K562 (cell line): ENCODE measurements at regions not wholly inside any gene's neighbourhood (a gene's known extent, or its start where the extent isn't known, plus 50 kb on each side); places are given as distances from the start of the nearest gene placed in this dataset.

Experiments
- BMI1 ChIP-seq: fragments of 150-350 bp; IDR thresholded peaks from 2 replicates; pipeline ENCODE4 v1.6.1; 2014; ENCODE audit warnings: low read length
- HDAC8 ChIP-seq: fragments of 450-650 bp; IDR thresholded peaks from 2 replicates; pipeline ENCODE4 v1.6.1; 2016; ENCODE audit warnings: mild to moderate bottlenecking, missing genetic modification characterization, moderate library complexity, missing compliant biosample characterization
- HNRNPK ChIP-seq: fragments of 200-400 bp; formaldehyde crosslinking; IDR thresholded peaks from one replicate; pipeline ENCODE4 v1.6.1; 2018; ENCODE audit warnings: mild to moderate bottlenecking, low read depth, low read length; ENCODE audit not compliant: poor library complexity, severe bottlenecking
- KAT7 ChIP-seq: sonication (generic); formaldehyde crosslinking; IDR thresholded peaks from 2 replicates; pipeline ENCODE4 v1.8.0; 2022; ENCODE audit warnings: missing genetic modification reagents, mild to moderate bottlenecking, borderline replicate concordance
- MCM5 ChIP-seq: fragments of 450-650 bp; IDR thresholded peaks from 2 replicates; pipeline ENCODE4 v1.6.1; 2016; ENCODE audit warnings: low read depth
- ZC3H8 ChIP-seq: fragments of 450-650 bp; IDR thresholded peaks from 2 replicates; pipeline ENCODE4 v1.6.1; 2017
- ZNF707 ChIP-seq: fragments of 250-450 bp; sonication (Bioruptor Pico); conservative IDR thresholded peaks from 2 replicates; pipeline ENCODE4 v1.8.0; 2022; ENCODE audit warnings: inconsistent platforms, mild to moderate bottlenecking, moderate library complexity
- TF ChIP-seq, protein P1 (sequence below), 3 experiments: IDR thresholded peaks in 2 of 3; conservative IDR thresholded peaks in 1 of 3; 2 replicates each; pipeline ENCODE4 v1.5.1; 2011 to 2012; ENCODE audit warnings: low read length in 3 of 3, mild to moderate bottlenecking in 3 of 3, control low read depth in 2 of 3, improper control_type of control experiment in 1 of 3, inconsistent platforms in 1 of 3, low read depth in 1 of 3, mixed read lengths in 1 of 3, moderate library complexity in 1 of 3; ENCODE audit not compliant: insufficient read depth in 2 of 3
- TF ChIP-seq, protein P2 (sequence below), 2 experiments: fragments of 450-650 bp in 1 of 2; IDR thresholded peaks; 2 replicates each; pipeline ENCODE4 v1.6.1; 2011 to 2017; ENCODE audit warnings: low read depth in 2 of 2, antibody characterized with exemption in 1 of 2, borderline replicate concordance in 1 of 2, low read length in 1 of 2, mild to moderate bottlenecking in 1 of 2, mixed read lengths in 1 of 2; ENCODE audit not compliant: control insufficient read depth in 1 of 2
- TF ChIP-seq, protein P3 (sequence below): fragments of 150-350 bp; IDR thresholded peaks from 2 replicates; pipeline ENCODE4 v1.6.1; 2014; ENCODE audit warnings: low read depth, mild to moderate bottlenecking, low read length, borderline replicate concordance

DNA sequence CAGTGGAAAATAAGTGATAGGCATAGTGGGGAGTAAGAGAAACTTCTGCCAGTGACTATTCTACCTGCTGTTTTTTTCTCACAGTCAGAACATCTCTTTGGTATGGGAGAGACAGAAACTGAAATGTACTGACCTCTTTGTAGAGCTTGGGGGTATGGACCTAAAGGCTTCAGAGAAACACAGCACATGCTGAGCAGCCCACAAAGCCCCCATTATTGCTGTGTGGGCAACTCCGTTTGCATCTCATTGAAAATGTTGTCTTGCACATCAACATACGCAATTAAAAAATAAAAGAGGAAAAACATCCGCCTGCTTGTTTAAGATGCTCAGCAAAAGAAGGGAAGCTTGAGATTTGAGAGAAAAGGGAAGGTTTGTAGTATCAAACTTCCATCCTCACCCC is 443.4 kb upstream of the SEMA6D start:
- no peak for TF ChIP-seq HDAC8 (tag)
- TF ChIP-seq, protein P1, sequence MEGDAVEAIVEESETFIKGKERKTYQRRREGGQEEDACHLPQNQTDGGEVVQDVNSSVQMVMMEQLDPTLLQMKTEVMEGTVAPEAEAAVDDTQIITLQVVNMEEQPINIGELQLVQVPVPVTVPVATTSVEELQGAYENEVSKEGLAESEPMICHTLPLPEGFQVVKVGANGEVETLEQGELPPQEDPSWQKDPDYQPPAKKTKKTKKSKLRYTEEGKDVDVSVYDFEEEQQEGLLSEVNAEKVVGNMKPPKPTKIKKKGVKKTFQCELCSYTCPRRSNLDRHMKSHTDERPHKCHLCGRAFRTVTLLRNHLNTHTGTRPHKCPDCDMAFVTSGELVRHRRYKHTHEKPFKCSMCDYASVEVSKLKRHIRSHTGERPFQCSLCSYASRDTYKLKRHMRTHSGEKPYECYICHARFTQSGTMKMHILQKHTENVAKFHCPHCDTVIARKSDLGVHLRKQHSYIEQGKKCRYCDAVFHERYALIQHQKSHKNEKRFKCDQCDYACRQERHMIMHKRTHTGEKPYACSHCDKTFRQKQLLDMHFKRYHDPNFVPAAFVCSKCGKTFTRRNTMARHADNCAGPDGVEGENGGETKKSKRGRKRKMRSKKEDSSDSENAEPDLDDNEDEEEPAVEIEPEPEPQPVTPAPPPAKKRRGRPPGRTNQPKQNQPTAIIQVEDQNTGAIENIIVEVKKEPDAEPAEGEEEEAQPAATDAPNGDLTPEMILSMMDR (IDR thresholded peaks at IDR 0.05 in 2 of 3, conservative IDR thresholded peaks at IDR 0.05 in 1 of 3; ENCODE audit: insufficient read depth in 2 of 3, low read depth in 1 of 3, low read length in 3 of 3), result no peak
- TF ChIP-seq KAT7 (CRISPR knock-in tag), result no peak
- TF ChIP-seq, protein P2, sequence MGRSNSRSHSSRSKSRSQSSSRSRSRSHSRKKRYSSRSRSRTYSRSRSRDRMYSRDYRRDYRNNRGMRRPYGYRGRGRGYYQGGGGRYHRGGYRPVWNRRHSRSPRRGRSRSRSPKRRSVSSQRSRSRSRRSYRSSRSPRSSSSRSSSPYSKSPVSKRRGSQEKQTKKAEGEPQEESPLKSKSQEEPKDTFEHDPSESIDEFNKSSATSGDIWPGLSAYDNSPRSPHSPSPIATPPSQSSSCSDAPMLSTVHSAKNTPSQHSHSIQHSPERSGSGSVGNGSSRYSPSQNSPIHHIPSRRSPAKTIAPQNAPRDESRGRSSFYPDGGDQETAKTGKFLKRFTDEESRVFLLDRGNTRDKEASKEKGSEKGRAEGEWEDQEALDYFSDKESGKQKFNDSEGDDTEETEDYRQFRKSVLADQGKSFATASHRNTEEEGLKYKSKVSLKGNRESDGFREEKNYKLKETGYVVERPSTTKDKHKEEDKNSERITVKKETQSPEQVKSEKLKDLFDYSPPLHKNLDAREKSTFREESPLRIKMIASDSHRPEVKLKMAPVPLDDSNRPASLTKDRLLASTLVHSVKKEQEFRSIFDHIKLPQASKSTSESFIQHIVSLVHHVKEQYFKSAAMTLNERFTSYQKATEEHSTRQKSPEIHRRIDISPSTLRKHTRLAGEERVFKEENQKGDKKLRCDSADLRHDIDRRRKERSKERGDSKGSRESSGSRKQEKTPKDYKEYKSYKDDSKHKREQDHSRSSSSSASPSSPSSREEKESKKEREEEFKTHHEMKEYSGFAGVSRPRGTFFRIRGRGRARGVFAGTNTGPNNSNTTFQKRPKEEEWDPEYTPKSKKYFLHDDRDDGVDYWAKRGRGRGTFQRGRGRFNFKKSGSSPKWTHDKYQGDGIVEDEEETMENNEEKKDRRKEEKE (IDR thresholded peaks at IDR 0.05; ENCODE audit: borderline replicate concordance in 1 of 2, control insufficient read depth in 1 of 2, low read depth in 2 of 2, low read length in 1 of 2), result no peak
- TF ChIP-seq ZC3H8, result no peak
- TF ChIP-seq HNRNPK, result no peak
- TF ChIP-seq, protein P3, sequence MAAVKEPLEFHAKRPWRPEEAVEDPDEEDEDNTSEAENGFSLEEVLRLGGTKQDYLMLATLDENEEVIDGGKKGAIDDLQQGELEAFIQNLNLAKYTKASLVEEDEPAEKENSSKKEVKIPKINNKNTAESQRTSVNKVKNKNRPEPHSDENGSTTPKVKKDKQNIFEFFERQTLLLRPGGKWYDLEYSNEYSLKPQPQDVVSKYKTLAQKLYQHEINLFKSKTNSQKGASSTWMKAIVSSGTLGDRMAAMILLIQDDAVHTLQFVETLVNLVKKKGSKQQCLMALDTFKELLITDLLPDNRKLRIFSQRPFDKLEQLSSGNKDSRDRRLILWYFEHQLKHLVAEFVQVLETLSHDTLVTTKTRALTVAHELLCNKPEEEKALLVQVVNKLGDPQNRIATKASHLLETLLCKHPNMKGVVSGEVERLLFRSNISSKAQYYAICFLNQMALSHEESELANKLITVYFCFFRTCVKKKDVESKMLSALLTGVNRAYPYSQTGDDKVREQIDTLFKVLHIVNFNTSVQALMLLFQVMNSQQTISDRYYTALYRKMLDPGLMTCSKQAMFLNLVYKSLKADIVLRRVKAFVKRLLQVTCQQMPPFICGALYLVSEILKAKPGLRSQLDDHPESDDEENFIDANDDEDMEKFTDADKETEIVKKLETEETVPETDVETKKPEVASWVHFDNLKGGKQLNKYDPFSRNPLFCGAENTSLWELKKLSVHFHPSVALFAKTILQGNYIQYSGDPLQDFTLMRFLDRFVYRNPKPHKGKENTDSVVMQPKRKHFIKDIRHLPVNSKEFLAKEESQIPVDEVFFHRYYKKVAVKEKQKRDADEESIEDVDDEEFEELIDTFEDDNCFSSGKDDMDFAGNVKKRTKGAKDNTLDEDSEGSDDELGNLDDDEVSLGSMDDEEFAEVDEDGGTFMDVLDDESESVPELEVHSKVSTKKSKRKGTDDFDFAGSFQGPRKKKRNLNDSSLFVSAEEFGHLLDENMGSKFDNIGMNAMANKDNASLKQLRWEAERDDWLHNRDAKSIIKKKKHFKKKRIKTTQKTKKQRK, result no peak
- no peak for TF ChIP-seq MCM5
- no peak for TF ChIP-seq ZNF707 (CRISPR knock-in tag)
- no peak for TF ChIP-seq BMI1
